Osteocyte (in vitro differentiated cells): ENCODE measurements at regions not wholly inside any gene's neighbourhood (a gene's known extent, or its start where the extent isn't known, plus 50 kb on each side); places are given as distances from the start of the nearest gene placed in this dataset.
"Not testable (repeated sequence)": the region's sequence is repeated elsewhere in the genome, so short reads cannot be mapped to it uniquely, and the experiment has no call there.

ENCODE experiments used
- DNase-seq: peaks from one replicate; pipeline ENCODE4 v3.0.0; 2021; ENCODE audit warnings: mixed read lengths; ENCODE audit not compliant: unreplicated experiment; ENCODE audit errors: extremely low spot score
- H3K27ac Mint-ChIP-seq: one replicate; pipeline ENCODE4 v1.8.0; 2021; ENCODE audit warnings: mild to moderate bottlenecking, mixed read lengths; ENCODE audit not compliant: unreplicated experiment
- H3K27me3 Mint-ChIP-seq: one replicate; pipeline ENCODE4 v1.8.0; 2021; ENCODE audit warnings: mixed read lengths; ENCODE audit not compliant: unreplicated experiment
- H3K36me3 Mint-ChIP-seq: one replicate; pipeline ENCODE4 v1.8.0; 2021; ENCODE audit warnings: mixed read lengths; ENCODE audit not compliant: unreplicated experiment
- H3K4me1 Mint-ChIP-seq: one replicate; pipeline ENCODE4 v1.8.0; 2021; ENCODE audit warnings: mixed read lengths; ENCODE audit not compliant: unreplicated experiment
- H3K4me3 Mint-ChIP-seq: one replicate; pipeline ENCODE4 v1.8.0; 2021; ENCODE audit warnings: mild to moderate bottlenecking, moderate library complexity, mixed read lengths; ENCODE audit not compliant: unreplicated experiment
- H3K9me3 Mint-ChIP-seq: one replicate; pipeline ENCODE4 v1.8.0; 2021; ENCODE audit warnings: mixed read lengths; ENCODE audit not compliant: unreplicated experiment
- CTCF ChIP-seq: fragments of 200-600 bp; sonication (generic); IDR thresholded peaks from 2 replicates; pipeline ENCODE4 v1.5.0; 2021; ENCODE audit warnings: antibody characterized with exemption, mild to moderate bottlenecking, moderate library complexity

GRCh38 chr2:118580107-118580506, 267.3 kb downstream of the EN1 start:
- Mint-ChIP-seq H3K27ac (no peak overlapping the region), H3K36me3 (no peaks in the 10 kb centered on the region), H3K27me3 (peaks cover 3% of the 10 kb centered on the region), H3K9me3 (no peaks in the 10 kb centered on the region), H3K4me1 (no peaks in the 10 kb centered on the region), H3K4me3 (no peak overlapping the region)
- no peak for DNase-seq
- TF ChIP-seq CTCF, result no peak

GRCh38 chr2:118577202-118577601, 270.2 kb downstream of the EN1 start:
- peaks cover 3% of the 10 kb centered on the region for H3K27me3 Mint-ChIP-seq
- DNase-seq, result no peak

DNA sequence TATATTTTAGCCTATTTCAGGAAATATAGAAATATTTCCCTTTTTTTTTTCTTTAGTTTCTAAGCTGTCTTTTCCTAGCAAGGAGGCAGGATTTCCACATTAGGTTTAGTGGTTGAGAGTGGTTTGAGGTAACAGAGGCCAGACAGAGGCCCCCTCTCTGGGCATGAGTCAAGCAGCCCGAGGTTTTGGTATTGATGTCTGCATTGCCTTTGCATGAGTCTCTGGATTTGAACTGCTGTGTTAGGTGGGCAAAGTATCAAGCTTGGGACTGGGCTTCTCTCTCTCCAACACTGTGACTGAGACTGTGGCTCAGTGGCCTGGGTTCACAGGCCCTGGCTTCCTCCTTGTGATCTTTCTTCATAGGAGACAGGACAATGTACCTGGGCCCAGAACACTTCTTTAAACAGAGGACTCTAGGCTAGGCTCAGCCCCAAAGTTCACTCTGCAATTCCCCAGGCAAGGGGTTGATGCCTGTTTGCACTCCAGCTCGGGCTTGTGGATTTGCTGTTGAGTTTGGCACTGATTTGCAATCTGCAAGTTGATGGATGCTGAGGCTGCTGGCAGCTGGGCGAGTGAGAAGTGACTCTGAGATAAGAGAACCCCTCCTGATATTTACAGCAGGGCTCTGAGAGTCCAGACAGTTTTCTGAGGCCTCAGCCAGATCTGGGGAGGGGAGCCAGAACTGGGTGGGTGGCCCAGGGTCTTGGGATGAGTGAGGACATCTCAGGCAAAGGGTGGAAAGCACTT, 271.2 kb downstream of the EN1 start:
- Mint-ChIP-seq H3K27ac (no peak overlapping the region), H3K36me3 (no peaks in the 10 kb centered on the region), H3K4me1 (no peaks in the 10 kb centered on the region), H3K9me3 (no peaks in the 10 kb centered on the region), H3K4me3 (no peak overlapping the region), H3K27me3 (peaks cover 3% of the 10 kb centered on the region)
- no peak for DNase-seq
- TF ChIP-seq CTCF, result no peak

More at GRCh38 chr2:118577202-118577601, 270.2 kb downstream of the EN1 start:
- no peak overlapping the region for H3K4me3 Mint-ChIP-seq
- no peak overlapping the region for H3K27ac Mint-ChIP-seq
- TF ChIP-seq CTCF, result no peak
- H3K4me1 Mint-ChIP-seq, result no peaks in the 10 kb centered on the region
- H3K36me3 Mint-ChIP-seq, result no peaks in the 10 kb centered on the region
- H3K9me3 Mint-ChIP-seq, result no peaks in the 10 kb centered on the region

GRCh38 chr2:118572380-118572779, 275.1 kb downstream of the EN1 start:
- not testable (repeated sequence) for H3K27me3 Mint-ChIP-seq, H3K36me3 Mint-ChIP-seq, H3K4me3 Mint-ChIP-seq, H3K27ac Mint-ChIP-seq, DNase-seq, H3K9me3 Mint-ChIP-seq, H3K4me1 Mint-ChIP-seq

DNA sequence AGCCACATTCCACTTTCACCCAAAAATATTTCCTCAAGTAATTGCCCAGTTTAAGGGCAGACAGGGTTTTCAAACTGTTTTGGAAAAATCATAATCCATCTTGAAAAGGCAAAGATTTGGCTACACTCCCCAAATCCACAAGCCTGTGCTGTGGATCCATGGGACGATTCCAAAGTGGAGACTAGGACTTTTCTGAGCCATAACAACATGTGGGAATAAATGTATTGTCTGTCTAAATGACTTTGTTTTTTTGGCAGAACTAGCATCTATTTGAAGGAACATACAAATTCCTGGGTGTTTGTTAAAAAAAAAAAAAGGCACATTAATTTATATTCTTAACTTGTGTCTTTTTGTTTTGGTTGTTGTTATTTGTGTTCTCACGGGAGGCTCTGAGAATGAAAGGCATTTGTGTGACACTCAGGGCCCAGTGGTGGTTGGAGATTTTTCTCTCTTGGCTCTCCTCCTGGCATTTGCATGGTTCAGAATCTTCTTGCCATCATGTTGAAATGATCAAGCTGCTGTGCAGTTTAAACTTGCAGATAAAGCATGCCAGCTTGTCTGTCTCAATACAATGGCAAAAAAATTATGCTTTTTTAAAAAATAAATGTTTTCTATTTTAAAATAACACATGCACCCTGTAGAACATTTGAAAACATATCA, 277.4 kb downstream of the EN1 start:
- Mint-ChIP-seq H3K4me3 (no peak overlapping the region), H3K9me3 (no peaks in the 10 kb centered on the region), H3K27me3 (no peaks in the 10 kb centered on the region), H3K27ac (no peak overlapping the region), H3K4me1 (no peaks in the 10 kb centered on the region), H3K36me3 (no peaks in the 10 kb centered on the region)
- DNase-seq, result no peak
- TF ChIP-seq CTCF, result no peak
